Spleen (tissue), 7 donors: ENCODE measurements at regions not wholly inside any gene's neighbourhood (a gene's known extent, or its start where the extent isn't known, plus 50 kb on each side); places are given as distances from the start of the nearest gene placed in this dataset.

ENCODE experiments used
- CTCF ChIP-seq, 11 experiments: fragments of 200-600 bp in 7 of 11; fragments of 450-650 bp in 4 of 11; sonication (generic) in 4 of 11; IDR thresholded peaks in 8 of 11; conservative IDR thresholded peaks in 3 of 11; 1 replicate in 7 of 11; 2 replicates in 4 of 11; pipeline versions ENCODE4 v1.4.0 to v1.8.0; 2016 to 2021; ENCODE audit warnings: antibody characterized with exemption in 11 of 11, inconsistent platforms in 4 of 11, mild to moderate bottlenecking in 1 of 11
- POLR2A ChIP-seq, 3 donors: fragments of 450-650 bp; IDR thresholded peaks; one replicate each; pipeline ENCODE4 v1.5.1; 2017; ENCODE audit warnings: antibody characterized with exemption in 3 of 3, mild to moderate bottlenecking in 1 of 3
- donor health status: DM: no; HTN: no; CAD: no; lungs with moderate emphysema.
- donor health status: DM: no; HTN: no; CAD: no.
- donor health status: DM: no; HTN: no; CAD: no.

GRCh38 chr2:84217456-84217855 lies 241.6 kb downstream of the SUCLG1 start:
- TF ChIP-seq CTCF (IDR thresholded peaks at IDR 0.05 in 8 of 11, conservative IDR thresholded peaks at IDR 0.05 in 3 of 11): no peak
- no peak for TF ChIP-seq POLR2A (IDR thresholded peaks at IDR 0.05)
